Bone marrow (tissue), 2 donors: ENCODE measurements at regions not wholly inside any gene's neighbourhood (a gene's known extent, or its start where the extent isn't known, plus 50 kb on each side); places are given as distances from the start of the nearest gene placed in this dataset.
"Not testable (repeated sequence)": the region's sequence is repeated elsewhere in the genome, so short reads cannot be mapped to it uniquely, and the experiment has no call there.

Source experiments
- DNase-seq, 2 donors: peaks; one replicate each; lab custom pipeline; 2025; lab: John Stamatoyannopoulos, UW

DNA sequence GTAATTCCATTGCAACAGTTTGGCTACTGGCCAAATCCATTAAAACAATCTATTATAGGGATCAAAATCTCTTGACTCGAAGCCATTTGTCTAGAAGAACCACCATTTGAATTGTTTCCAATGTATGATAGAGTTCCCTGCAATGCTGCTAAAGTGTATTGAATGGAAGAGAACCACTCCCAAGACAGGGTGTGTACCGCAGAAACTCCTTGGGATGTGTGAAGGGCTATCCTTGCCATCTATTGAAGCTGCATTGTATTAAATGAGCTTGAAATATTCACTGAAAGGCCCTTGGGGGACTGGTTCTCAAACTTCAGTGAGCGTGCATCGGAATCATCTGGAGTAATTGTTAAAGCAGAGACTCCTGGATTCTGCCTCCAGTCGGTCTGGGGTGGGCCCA lies 260.4 kb upstream of the MEIS1 start:
- no peak for DNase-seq

DNA sequence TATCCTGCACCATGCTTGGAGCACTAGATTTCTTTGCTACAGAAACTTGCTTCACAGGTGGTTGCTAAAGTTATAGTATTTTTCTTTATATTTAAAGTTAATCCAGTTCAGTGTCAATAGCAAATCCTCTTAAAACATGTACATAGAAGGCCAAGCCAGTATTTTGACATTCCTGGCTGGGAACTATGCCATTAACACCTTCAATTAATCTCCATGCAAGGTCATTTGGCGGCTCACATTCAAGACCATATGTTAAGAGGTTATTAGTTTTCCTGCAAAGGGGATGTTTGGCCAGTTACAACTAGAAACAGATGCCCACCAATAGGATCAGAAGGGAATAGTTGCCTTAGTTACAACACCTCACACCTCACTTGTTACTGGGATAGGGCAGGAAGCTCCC lies 261.3 kb upstream of the MEIS1 start:
- DNase-seq = no peak

DNA sequence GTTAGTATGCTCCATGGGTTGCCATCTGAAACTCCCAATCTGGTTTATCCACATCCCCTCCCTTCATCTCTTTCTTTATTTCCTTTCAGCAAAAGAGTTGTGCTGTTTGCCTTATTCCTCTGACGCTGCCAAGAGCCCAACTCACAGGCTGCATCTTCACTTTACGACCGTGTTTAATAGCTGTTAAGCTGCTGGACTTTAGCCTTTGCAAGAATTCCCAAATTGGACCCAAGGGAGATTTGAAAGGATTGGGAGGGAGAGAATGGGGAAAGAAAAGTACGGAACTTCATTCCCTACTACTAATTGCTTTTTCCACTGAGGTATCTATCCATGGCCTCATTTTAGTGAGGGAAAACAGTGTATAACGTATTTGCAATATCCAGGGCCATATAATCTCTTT lies 263.4 kb upstream of the MEIS1 start:
- DNase-seq = no peak

- no peak for DNase-seq
Measured at GRCh38 chr2:66170744-66171330, 264.1 kb upstream of the MEIS1 start.

GRCh38 chr2:66169076-66169475 lies 265.8 kb upstream of the MEIS1 start:
- DNase-seq = no peak

GRCh38 chr2:66164470-66164869 lies 270.5 kb upstream of the MEIS1 start:
- no peak for DNase-seq

GRCh38 chr2:66156171-66156570 lies 278.8 kb upstream of the MEIS1 start:
- DNase-seq = no peak

GRCh38 chr2:66153941-66154340 lies 281.0 kb upstream of the MEIS1 start:
- no peak for DNase-seq

- no peak for DNase-seq
Measured at GRCh38 chr2:66145490-66145889, 289.4 kb upstream of the MEIS1 start.

DNA sequence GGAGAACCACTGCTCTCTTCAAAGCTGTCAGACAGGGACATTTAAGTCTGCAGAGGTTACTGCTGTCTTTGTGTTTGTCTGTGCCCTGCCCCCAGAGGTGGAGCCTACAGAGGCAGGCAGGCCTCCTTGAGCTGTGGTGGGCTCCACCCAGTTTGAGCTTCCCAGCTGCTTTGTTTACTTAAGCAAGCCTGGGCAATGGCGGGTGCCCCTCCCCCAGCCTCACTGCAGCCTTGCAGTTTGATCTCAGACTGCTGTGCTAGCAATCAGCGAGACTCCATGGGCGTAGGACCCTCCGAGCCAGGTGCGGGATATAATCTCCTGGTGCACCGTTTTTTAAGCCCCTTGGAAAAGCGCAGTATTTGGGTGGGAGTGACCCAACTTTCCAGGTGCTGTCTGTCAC lies 290.6 kb upstream of the MEIS1 start:
- DNase-seq = not testable (repeated sequence)

GRCh38 chr2:66137606-66138130 lies 297.3 kb upstream of the MEIS1 start:
- DNase-seq = no peak

DNA sequence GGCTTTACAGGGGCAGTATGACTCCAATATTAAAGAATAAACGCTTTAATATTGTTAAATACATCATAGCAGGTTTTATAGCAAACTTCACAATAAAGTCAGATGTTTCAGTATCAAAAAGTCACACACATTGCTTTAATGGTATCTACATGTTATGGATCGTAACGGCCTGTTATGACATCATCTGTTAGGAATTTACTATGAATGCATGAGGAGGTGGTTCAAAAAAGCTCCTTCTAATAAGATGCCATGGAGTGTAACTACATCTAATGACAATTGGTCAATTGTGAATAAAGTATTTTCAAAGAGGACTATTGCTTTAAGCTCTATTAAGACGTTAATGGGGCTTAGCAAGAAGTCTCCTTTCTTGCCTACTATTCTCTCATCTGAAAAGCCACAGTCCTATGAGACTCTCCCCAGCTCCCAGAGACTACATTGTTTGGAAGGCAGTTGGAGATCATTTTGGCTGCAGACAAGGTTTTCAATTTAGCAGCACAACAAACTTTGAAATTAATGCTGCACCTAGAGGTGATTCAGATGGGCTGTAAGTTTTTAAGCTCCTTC lies 300.7 kb upstream of the MEIS1 start:
- no peak for DNase-seq

GRCh38 chr2:66127656-66128055 lies 307.3 kb upstream of the MEIS1 start:
- no peak for DNase-seq

- no peak for DNase-seq
Measured at GRCh38 chr2:66127061-66127460, 307.9 kb upstream of the MEIS1 start.

GRCh38 chr2:66125951-66126350 lies 309.0 kb upstream of the MEIS1 start:
- no peak for DNase-seq

- no peak for DNase-seq
Measured at GRCh38 chr2:66122516-66122915, 312.4 kb upstream of the MEIS1 start.

DNA sequence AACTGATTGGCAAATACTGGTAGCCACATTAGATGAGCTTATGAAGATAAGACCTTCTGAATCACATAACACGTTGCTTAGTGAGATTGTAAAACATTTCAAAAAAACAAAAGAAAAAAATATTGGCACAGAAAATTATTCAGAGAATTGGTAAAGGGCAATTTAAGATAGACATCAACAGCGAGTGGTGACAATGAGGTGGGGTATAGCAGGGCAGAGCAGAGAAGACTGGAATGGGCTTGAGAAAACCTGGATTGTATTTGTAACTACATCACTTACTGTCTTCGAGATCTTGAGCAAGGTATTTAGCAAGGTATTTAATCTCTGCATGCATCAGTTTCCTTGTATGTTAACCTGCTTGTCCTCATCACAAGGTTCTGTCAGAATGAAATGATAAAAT lies 313.0 kb upstream of the MEIS1 start:
- no peak for DNase-seq

GRCh38 chr2:66113988-66114625 lies 320.8 kb upstream of the MEIS1 start:
- DNase-seq = no peak

GRCh38 chr2:66111706-66112105 lies 323.2 kb upstream of the MEIS1 start:
- DNase-seq = no peak

DNA sequence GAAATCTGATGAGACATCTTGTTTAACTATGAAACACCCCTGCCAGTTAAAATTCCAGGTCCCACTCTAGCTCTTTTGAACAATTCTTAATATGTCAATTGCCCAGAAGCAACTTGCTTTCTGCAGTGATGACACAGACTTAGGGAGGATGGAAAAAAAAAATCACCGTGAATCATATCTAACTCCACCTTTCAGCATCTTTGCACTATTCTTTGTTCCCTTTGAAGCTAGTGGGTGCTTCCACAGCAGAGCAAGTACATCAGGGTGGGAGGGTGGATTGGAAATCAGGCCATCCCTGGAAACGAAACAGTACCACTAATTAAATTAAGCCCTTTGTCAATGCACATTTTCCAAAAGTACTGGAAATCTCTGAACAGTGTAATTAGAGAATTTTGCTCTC lies 324.3 kb upstream of the MEIS1 start:
- DNase-seq = no peak

- DNase-seq = no peak
Measured at GRCh38 chr2:66110086-66110485, 324.8 kb upstream of the MEIS1 start.

DNA sequence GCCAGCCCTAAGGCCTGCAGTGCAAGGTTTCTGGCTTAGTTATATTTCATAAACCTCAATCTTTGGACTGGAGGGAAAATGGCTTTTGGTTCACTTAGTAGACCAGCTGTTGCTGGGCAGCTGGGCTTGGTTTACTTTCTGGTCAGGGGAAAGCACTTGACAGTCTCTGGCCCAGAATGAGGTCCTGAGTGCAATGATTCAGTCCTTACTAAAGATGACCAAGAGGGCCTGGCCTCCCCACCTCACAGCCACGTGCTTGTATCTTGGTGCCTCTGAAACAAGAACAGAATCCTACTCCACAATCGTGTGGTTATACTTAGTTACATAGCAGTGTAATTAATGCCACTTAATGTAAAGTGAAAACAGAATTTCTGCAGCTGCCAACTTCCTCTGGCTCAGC lies 325.5 kb upstream of the MEIS1 start:
- no peak for DNase-seq

GRCh38 chr2:66105066-66105753 lies 329.7 kb upstream of the MEIS1 start:
- DNase-seq = no peak
